DND-41 (cell line): ENCODE measurements at regions not wholly inside any gene's neighbourhood (a gene's known extent, or its start where the extent isn't known, plus 50 kb on each side); places are given as distances from the start of the nearest gene placed in this dataset.

Experiments used
- ATAC-seq: fragments of 200-7000 bp; cut with Tn5 transposase; 3 replicates; pipeline ENCODE4 v1.9.1; 2021; ENCODE audit warnings: low read depth; ENCODE audit not compliant: insufficient read depth
- DNase-seq: peaks from one replicate; pipeline ENCODE4 v3.0.0-alpha.2; 2020
- H2AFZ ChIP-seq: 2 replicates; pipeline ENCODE4 v1.6.0; 2012; ENCODE audit warnings: low read depth, low read length
- H3K27ac ChIP-seq: 2 replicates; pipeline ENCODE4 v1.5.1; 2012; ENCODE audit warnings: low read length, inconsistent platforms
- H3K27me3 ChIP-seq: fragments of 200-600 bp; sonication (generic); 2 replicates; pipeline ENCODE4 v1.6.0; 2012; ENCODE audit warnings: low read length, mild to moderate bottlenecking, inconsistent platforms; ENCODE audit not compliant: insufficient read depth, poor library complexity
- H3K36me3 ChIP-seq: 2 replicates; pipeline ENCODE4 v1.5.1; 2012; ENCODE audit warnings: low read length, inconsistent platforms; ENCODE audit not compliant: insufficient read depth
- H3K4me1 ChIP-seq: 2 replicates; pipeline ENCODE4 v1.5.1; 2012; ENCODE audit warnings: mild to moderate bottlenecking, low read length; ENCODE audit not compliant: insufficient read depth
- H3K4me2 ChIP-seq: 2 replicates; pipeline ENCODE4 v1.6.0; 2012; ENCODE audit warnings: mild to moderate bottlenecking, moderate library complexity, low read length, inconsistent platforms; ENCODE audit not compliant: insufficient read depth
- H3K4me3 ChIP-seq, 2 experiments: fragments of 200-600 bp in 1 of 2; shearing (Covaris generic) in 1 of 2; 2 replicates each; pipeline ENCODE4 v1.5.1; 2012 to 2016; ENCODE audit warnings: inconsistent platforms in 2 of 2, low read length in 2 of 2, mild to moderate bottlenecking in 2 of 2, low read depth in 1 of 2, moderate library complexity in 1 of 2
- H3K79me2 ChIP-seq: 2 replicates; pipeline ENCODE4 v1.6.0; 2012; ENCODE audit warnings: low read length, inconsistent platforms; ENCODE audit not compliant: insufficient read depth
- H3K9ac ChIP-seq: 2 replicates; pipeline ENCODE4 v1.6.0; 2012; ENCODE audit warnings: low read depth, mild to moderate bottlenecking, inconsistent platforms, low read length, moderate library complexity
- H3K9me3 ChIP-seq: 2 replicates; pipeline ENCODE4 v1.5.1; 2012; ENCODE audit warnings: low read length, moderate library complexity, mild to moderate bottlenecking, inconsistent platforms; ENCODE audit not compliant: insufficient read depth, severe bottlenecking
- H4K20me1 ChIP-seq: 2 replicates; pipeline ENCODE4 v1.6.0; 2012; ENCODE audit warnings: low read length; ENCODE audit not compliant: insufficient read depth
- EZH2 ChIP-seq: IDR thresholded peaks from 3 replicates; pipeline ENCODE4 v1.6.1; 2012; ENCODE audit warnings: borderline replicate concordance, low read depth, mild to moderate bottlenecking, moderate library complexity, low read length, inconsistent platforms; ENCODE audit not compliant: severe bottlenecking
- TF ChIP-seq, protein P1 (sequence below): IDR thresholded peaks from 2 replicates; pipeline ENCODE4 v1.5.1; 2012; ENCODE audit warnings: borderline replicate concordance, low read length, moderate library complexity, mild to moderate bottlenecking; ENCODE audit not compliant: poor library complexity, severe bottlenecking; ENCODE audit errors: extremely low read depth

DNA sequence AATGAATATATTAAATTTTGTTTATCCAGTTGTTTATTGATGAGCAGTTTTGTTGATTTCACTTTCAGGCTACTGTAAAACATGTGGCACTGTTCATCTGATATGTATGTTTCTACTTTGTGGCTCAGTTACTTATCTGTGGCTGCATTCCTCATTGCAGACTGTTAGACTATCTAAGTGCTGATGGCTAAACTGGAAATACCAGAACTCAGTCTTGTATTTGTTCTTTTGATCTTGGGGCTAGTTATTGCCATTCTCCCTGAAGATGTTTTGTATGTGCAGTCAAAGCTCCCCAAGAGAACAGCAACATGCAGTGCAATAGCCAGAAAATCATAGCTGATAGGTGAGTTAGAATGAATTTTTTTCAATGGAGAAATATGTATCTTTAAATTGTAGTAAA lies 162.2 kb downstream of the GADD45G start:
- Histone ChIP-seq H3K4me2 (no peak overlapping the region), H3K27ac (no peak overlapping the region), H3K4me3 (no peak overlapping the region), H3K9me3 (no peaks in the 10 kb centered on the region), H2AFZ (no peak overlapping the region), H3K36me3 (no peaks in the 10 kb centered on the region), H3K9ac (no peak overlapping the region), H3K27me3 (no peaks in the 10 kb centered on the region), H3K79me2 (no peaks in the 10 kb centered on the region), H4K20me1 (no peaks in the 10 kb centered on the region), H3K4me1 (no peaks in the 10 kb centered on the region)
- no peak for ATAC-seq
- DNase-seq, result no peak
- TF ChIP-seq, protein P1, sequence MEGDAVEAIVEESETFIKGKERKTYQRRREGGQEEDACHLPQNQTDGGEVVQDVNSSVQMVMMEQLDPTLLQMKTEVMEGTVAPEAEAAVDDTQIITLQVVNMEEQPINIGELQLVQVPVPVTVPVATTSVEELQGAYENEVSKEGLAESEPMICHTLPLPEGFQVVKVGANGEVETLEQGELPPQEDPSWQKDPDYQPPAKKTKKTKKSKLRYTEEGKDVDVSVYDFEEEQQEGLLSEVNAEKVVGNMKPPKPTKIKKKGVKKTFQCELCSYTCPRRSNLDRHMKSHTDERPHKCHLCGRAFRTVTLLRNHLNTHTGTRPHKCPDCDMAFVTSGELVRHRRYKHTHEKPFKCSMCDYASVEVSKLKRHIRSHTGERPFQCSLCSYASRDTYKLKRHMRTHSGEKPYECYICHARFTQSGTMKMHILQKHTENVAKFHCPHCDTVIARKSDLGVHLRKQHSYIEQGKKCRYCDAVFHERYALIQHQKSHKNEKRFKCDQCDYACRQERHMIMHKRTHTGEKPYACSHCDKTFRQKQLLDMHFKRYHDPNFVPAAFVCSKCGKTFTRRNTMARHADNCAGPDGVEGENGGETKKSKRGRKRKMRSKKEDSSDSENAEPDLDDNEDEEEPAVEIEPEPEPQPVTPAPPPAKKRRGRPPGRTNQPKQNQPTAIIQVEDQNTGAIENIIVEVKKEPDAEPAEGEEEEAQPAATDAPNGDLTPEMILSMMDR, result no peak
- TF ChIP-seq EZH2, result no peak

DNA sequence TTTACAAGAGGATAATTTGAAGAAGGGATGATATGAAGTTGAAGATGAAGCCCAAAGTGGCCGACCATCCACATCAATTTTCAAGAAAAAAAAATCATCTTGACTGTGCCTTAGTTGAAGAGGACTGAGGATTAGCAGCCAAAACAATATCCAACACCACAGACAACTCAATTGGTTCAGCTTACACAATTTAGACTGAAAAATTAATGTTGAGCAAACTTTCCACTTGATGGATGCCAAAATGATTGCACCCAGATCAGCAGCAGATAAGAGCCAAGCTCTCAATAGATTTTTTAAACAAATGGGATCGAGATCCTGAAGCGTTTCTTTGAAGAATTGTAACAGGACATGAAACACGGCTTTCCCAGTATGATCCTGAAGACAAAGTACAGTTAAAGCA lies 163.2 kb downstream of the GADD45G start:
- TF ChIP-seq, protein P1, result no peak
- no peak for TF ChIP-seq EZH2
- Histone ChIP-seq H3K36me3 (no peaks in the 10 kb centered on the region), H3K4me2 (no peak overlapping the region), H3K79me2 (no peaks in the 10 kb centered on the region), H3K27ac (no peak overlapping the region), H4K20me1 (no peaks in the 10 kb centered on the region), H3K4me3 (no peak overlapping the region), H3K9me3 (no peaks in the 10 kb centered on the region), H2AFZ (no peak overlapping the region), H3K27me3 (no peaks in the 10 kb centered on the region), H3K9ac (no peak overlapping the region), H3K4me1 (no peaks in the 10 kb centered on the region)
- ATAC-seq (no peak), DNase-seq (no peak)

DNA sequence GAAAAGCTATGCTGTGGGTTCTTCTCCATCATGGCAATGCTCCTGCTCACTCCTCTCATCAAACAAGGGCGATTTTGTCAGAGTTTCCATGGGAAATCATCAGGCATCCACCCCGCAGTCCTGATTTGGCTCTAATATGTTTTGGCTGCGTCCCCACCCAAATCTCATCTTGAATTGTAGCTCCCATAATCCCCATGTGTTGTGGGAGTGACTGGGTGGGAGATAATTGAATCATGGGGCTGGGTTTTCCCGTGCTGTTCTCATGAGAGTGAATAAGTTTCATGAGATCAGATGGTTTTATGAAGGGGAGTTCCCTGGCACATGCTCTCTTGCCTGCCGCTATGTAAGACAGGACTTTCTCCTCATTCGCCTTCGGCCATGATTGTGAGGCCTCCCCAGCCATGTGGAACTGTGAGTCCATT lies 163.8 kb downstream of the GADD45G start:
- Histone ChIP-seq H3K36me3 (no peaks in the 10 kb centered on the region), H3K4me1 (no peaks in the 10 kb centered on the region), H4K20me1 (no peaks in the 10 kb centered on the region), H3K9me3 (no peaks in the 10 kb centered on the region), H3K9ac (no peak overlapping the region), H3K27ac (no peak overlapping the region), H2AFZ (no peak overlapping the region), H3K4me2 (no peak overlapping the region), H3K4me3 (no peak overlapping the region), H3K79me2 (no peaks in the 10 kb centered on the region), H3K27me3 (no peaks in the 10 kb centered on the region)
- DNase-seq (no peak), ATAC-seq (no peak)
- TF ChIP-seq EZH2, result no peak
- TF ChIP-seq, protein P1, result no peak

DNA sequence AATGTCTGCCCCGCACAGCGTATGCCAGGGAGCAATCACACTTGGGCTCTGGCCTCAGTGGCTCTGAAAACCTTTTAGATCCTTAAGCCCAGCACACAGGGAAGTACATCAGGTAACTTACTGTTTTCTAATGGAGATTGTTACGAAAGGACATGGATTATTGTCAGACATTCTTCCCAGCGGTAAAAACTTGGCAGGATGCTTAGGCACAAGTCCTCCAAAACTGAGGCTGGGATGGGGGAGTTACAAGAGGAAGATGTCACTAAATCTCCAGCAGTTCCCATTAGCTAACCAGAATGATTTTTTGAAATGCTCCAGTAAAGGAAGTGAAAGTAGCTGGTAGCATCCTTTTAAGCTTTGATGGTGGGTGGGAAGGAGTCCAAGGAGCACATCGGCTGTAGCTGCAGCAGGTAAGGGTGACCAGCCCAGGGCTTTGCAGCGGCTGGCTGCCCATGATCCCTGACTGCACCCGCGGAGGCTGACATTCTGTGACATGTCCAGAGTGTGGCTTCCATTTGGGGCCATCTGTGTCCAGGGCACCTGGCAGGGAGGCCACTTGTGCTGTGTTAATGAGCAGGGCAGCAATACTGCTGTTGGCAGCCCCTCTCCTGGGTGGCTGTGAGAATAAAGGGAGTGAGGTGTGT lies 165.8 kb downstream of the GADD45G start:
- H3K4me3 ChIP-seq, result no peak overlapping the region
- no peaks in the 10 kb centered on the region for H3K4me1 ChIP-seq
- no peak overlapping the region for H3K27ac ChIP-seq
- H3K4me2 ChIP-seq, result no peak overlapping the region
- DNase-seq (no peak), ATAC-seq (no peak)
- no peak overlapping the region for H2AFZ ChIP-seq
- no peak for TF ChIP-seq EZH2
- TF ChIP-seq, protein P1, result no peak
- no peaks in the 10 kb centered on the region for H3K36me3 ChIP-seq
- no peaks in the 10 kb centered on the region for H3K27me3 ChIP-seq
- no peaks in the 10 kb centered on the region for H4K20me1 ChIP-seq
- H3K9me3 ChIP-seq, result no peaks in the 10 kb centered on the region
- H3K79me2 ChIP-seq, result no peaks in the 10 kb centered on the region
- no peak overlapping the region for H3K9ac ChIP-seq
